Thoracic aorta (tissue), 2 donors: ENCODE measurements at regions not wholly inside any gene's neighbourhood (a gene's known extent, or its start where the extent isn't known, plus 50 kb on each side); places are given as distances from the start of the nearest gene placed in this dataset.

Source experiments
- ATAC-seq: fragments of 150-250 bp; one replicate; pipeline ENCODE4 v1.8.0; 2017; ENCODE audit warnings: low read depth; ENCODE audit not compliant: insufficient number of reproducible peaks, low FRiP score
- DNase-seq: peaks from one replicate; pipeline ENCODE4 v3.0.0-alpha.2; 2020; ENCODE audit warnings: low spot score
- H3K27ac ChIP-seq, 2 donors: fragments of 200-600 bp; sonication (generic); 1 replicate in 1 of 2; 2 replicates in 1 of 2; pipeline ENCODE4 v1.5.1; 2016; ENCODE audit warnings: mild to moderate bottlenecking in 2 of 2, moderate library complexity in 2 of 2
- H3K27me3 ChIP-seq: fragments of 200-600 bp; sonication (generic); replicated peaks from 2 replicates; pipeline ENCODE4 v1.6.0; 2016; ENCODE audit warnings: mild to moderate bottlenecking; ENCODE audit not compliant: insufficient read depth
- H3K36me3 ChIP-seq: fragments of 200-600 bp; sonication (generic); one replicate; pipeline ENCODE4 v1.5.1; 2016
- H3K4me1 ChIP-seq, 2 donors: fragments of 200-600 bp; sonication (generic); 1 replicate in 1 of 2; 2 replicates in 1 of 2; pipeline versions ENCODE4 v1.5.1 to v1.6.0; 2016; ENCODE audit warnings: low read depth in 2 of 2, mild to moderate bottlenecking in 1 of 2; ENCODE audit not compliant: control insufficient read depth in 1 of 2
- H3K4me3 ChIP-seq: fragments of 200-600 bp; sonication (generic); 2 replicates; pipeline ENCODE4 v1.5.1; 2016; ENCODE audit warnings: mild to moderate bottlenecking
- H3K9me3 ChIP-seq: fragments of 200-600 bp; sonication (generic); 2 replicates; pipeline ENCODE4 v1.5.1; 2016
- CTCF ChIP-seq: fragments of 200-600 bp; sonication (generic); IDR thresholded peaks from one replicate; pipeline ENCODE4 v1.5.1; 2019; ENCODE audit warnings: antibody characterized with exemption

- ATAC-seq (no peak), DNase-seq (no peak)
- no peaks in the 10 kb centered on the region for H3K27me3 ChIP-seq
- no peaks in the 10 kb centered on the region for H3K9me3 ChIP-seq
- H3K4me1 ChIP-seq, result no peaks in the 10 kb centered on the region
- no peak overlapping the region for H3K27ac ChIP-seq
- no peaks in the 10 kb centered on the region for H3K36me3 ChIP-seq
- no peak overlapping the region for H3K4me3 ChIP-seq
- no peak for TF ChIP-seq CTCF
These were observed 65.3 kb upstream of the SMNDC1 start for GRCh38 chr10:110370006-110370405.

- H3K36me3 ChIP-seq, result no peaks in the 10 kb centered on the region
- H3K4me3 ChIP-seq, result no peak overlapping the region
- no peaks in the 10 kb centered on the region for H3K4me1 ChIP-seq
- DNase-seq, result no peak
- no peak for TF ChIP-seq CTCF
- ATAC-seq, result no peak
- H3K27ac ChIP-seq, result no peak overlapping the region
- no peaks in the 10 kb centered on the region for H3K27me3 ChIP-seq
- no peaks in the 10 kb centered on the region for H3K9me3 ChIP-seq
These were observed 67.9 kb upstream of the SMNDC1 start for GRCh38 chr10:110372656-110373055.

- H3K4me1 ChIP-seq, result no peaks in the 10 kb centered on the region
- DNase-seq (no peak), ATAC-seq (no peak)
- no peaks in the 10 kb centered on the region for H3K27me3 ChIP-seq
- no peaks in the 10 kb centered on the region for H3K36me3 ChIP-seq
- no peak overlapping the region for H3K27ac ChIP-seq
- TF ChIP-seq CTCF, result no peak
- H3K9me3 ChIP-seq, result no peaks in the 10 kb centered on the region
- no peak overlapping the region for H3K4me3 ChIP-seq
These were observed 68.3 kb upstream of the SMNDC1 start for GRCh38 chr10:110373059-110373458.

GRCh38 chr10:110373857-110374654, 69.3 kb upstream of the SMNDC1 start:
- H3K9me3 ChIP-seq, result no peaks in the 10 kb centered on the region
- H3K4me1 ChIP-seq, result no peaks in the 10 kb centered on the region
- no peaks in the 10 kb centered on the region for H3K27me3 ChIP-seq
- H3K27ac ChIP-seq, result no peak overlapping the region
- ATAC-seq (no peak), DNase-seq (no peak)
- H3K4me3 ChIP-seq, result no peak overlapping the region
- no peak for TF ChIP-seq CTCF
- H3K36me3 ChIP-seq, result no peaks in the 10 kb centered on the region

GRCh38 chr10:110375121-110375520, 70.4 kb upstream of the SMNDC1 start:
- Histone ChIP-seq H3K36me3 (no peaks in the 10 kb centered on the region), H3K27me3 (no peaks in the 10 kb centered on the region), H3K9me3 (no peaks in the 10 kb centered on the region), H3K4me3 (no peak overlapping the region), H3K27ac (no peak overlapping the region), H3K4me1 (no peaks in the 10 kb centered on the region)
- TF ChIP-seq CTCF, result no peak
- ATAC-seq (no peak), DNase-seq (no peak)
